ENCODE measurements at regions not wholly inside any gene's neighbourhood (a gene's known extent, or its start where the extent isn't known, plus 50 kb on each side); places are given as distances from the start of the nearest gene placed in this dataset.
"Not testable (repeated sequence)": the region's sequence is repeated elsewhere in the genome, so short reads cannot be mapped to it uniquely, and the experiment has no call there.

- no peak for ATAC-seq (replicated peaks in 6 of 8)
- in situ Hi-C loops (cut with MboI; ENCODE audit: low pct_unique_long_range_greater_than_20kb in 2 of 9, low sequenced_read_pairs in 9 of 9, unreplicated experiment in 9 of 9), result no loop called here
- WGBS, 10 experiments, result 80 to 98% (median 88%) methylated on average over 1 to 5 of the region's 5 CpGs; no CpG with 5 or more reads in 2 of the 10 experiments
Measured at GRCh38 chr18:60891936-60892335, 441.3 kb upstream of the CDH20 start.

GRCh38 chr18:60892441-60892840 is 440.8 kb upstream of the CDH20 start:
- Histone ChIP-seq H3K27ac (no peak overlapping the region), H3K4me1 (replicated peaks in 1 of 2) (no peaks in the 10 kb centered on the region), H3K4me3 (no peak overlapping the region)
- ATAC-seq (replicated peaks in 6 of 8), result no peak
- in situ Hi-C loops (cut with MboI; ENCODE audit: low pct_unique_long_range_greater_than_20kb in 2 of 9, low sequenced_read_pairs in 9 of 9, unreplicated experiment in 9 of 9), result no loop called here

More at GRCh38 chr18:60891936-60892335, 441.3 kb upstream of the CDH20 start:
- Histone ChIP-seq H3K4me3 (no peak overlapping the region), H3K4me1 (replicated peaks in 1 of 2) (no peaks in the 10 kb centered on the region), H3K27ac (no peak overlapping the region)

- no peaks in the 10 kb centered on the region for H3K4me1 ChIP-seq (replicated peaks in 1 of 2)
- WGBS, 10 experiments, result 14 to 100% (median 84%) methylated on average over 1 to 3 of the region's 3 CpGs
- in situ Hi-C loops (cut with MboI; ENCODE audit: low pct_unique_long_range_greater_than_20kb in 2 of 9, low sequenced_read_pairs in 9 of 9, unreplicated experiment in 9 of 9), result no loop called here
- ATAC-seq (replicated peaks in 6 of 8), result peak in 3 of 8 experiments; percentile 36 to 81 (median 65)
- no peak overlapping the region for H3K4me3 ChIP-seq
- H3K27ac ChIP-seq, result no peak overlapping the region
Measured at GRCh38 chr18:60892855-60893254, 440.4 kb upstream of the CDH20 start.

- 0 to 96% (median 86%) methylated on average over 1 to 6 of the region's 6 CpGs; no CpG with 5 or more reads in 1 of the 10 experiments for WGBS, 10 experiments
- peak in 4 of 8 experiments; percentile 56 to 94 (median 90) for ATAC-seq (replicated peaks in 6 of 8)
- H3K4me3 ChIP-seq, result no peak overlapping the region
- in situ Hi-C loops (cut with MboI; ENCODE audit: low pct_unique_long_range_greater_than_20kb in 2 of 9, low sequenced_read_pairs in 9 of 9, unreplicated experiment in 9 of 9), result no loop called here
- H3K27ac ChIP-seq, result no peak overlapping the region
- no peaks in the 10 kb centered on the region for H3K4me1 ChIP-seq (replicated peaks in 1 of 2)
Measured at GRCh38 chr18:60893355-60894097, 439.7 kb upstream of the CDH20 start.

GRCh38 chr18:60894254-60894945 is 438.8 kb upstream of the CDH20 start:
- in situ Hi-C loops (cut with MboI; ENCODE audit: low pct_unique_long_range_greater_than_20kb in 2 of 9, low sequenced_read_pairs in 9 of 9, unreplicated experiment in 9 of 9), result no loop called here
- peak in 1 of 8 experiments; percentile 2 for ATAC-seq (replicated peaks in 6 of 8)
- no peaks in the 10 kb centered on the region for H3K4me1 ChIP-seq (replicated peaks in 1 of 2)
- 51 to 97% (median 86%) methylated on average over 3 to 8 of the region's 8 CpGs; no CpG with 5 or more reads in 1 of the 10 experiments for WGBS, 10 experiments
- H3K27ac ChIP-seq, result no peak overlapping the region
- H3K4me3 ChIP-seq, result no peak overlapping the region

- H3K4me3 ChIP-seq, result no peak overlapping the region
- H3K27ac ChIP-seq, result no peak overlapping the region
- no peaks in the 10 kb centered on the region for H3K4me1 ChIP-seq (replicated peaks in 1 of 2)
- 20 to 91% (median 85%) methylated on average over 1 to 3 of the region's 3 CpGs; no CpG with 5 or more reads in 3 of the 10 experiments for WGBS, 10 experiments
- ATAC-seq (replicated peaks in 6 of 8), result no peak
- in situ Hi-C loops (cut with MboI; ENCODE audit: low pct_unique_long_range_greater_than_20kb in 2 of 9, low sequenced_read_pairs in 9 of 9, unreplicated experiment in 9 of 9), result no loop called here
Measured at GRCh38 chr18:60895181-60895580, 438.0 kb upstream of the CDH20 start.

GRCh38 chr18:60898111-60898510 is 435.1 kb upstream of the CDH20 start:
- no peaks in the 10 kb centered on the region for H3K4me1 ChIP-seq (replicated peaks in 1 of 2)
- WGBS, 10 experiments, result 44 to 93% (median 84%) methylated on average over 1 to 4 of the region's 4 CpGs
- H3K4me3 ChIP-seq, result no peak overlapping the region
- ATAC-seq (replicated peaks in 6 of 8), result no peak
- in situ Hi-C loops (cut with MboI; ENCODE audit: low pct_unique_long_range_greater_than_20kb in 2 of 9, low sequenced_read_pairs in 9 of 9, unreplicated experiment in 9 of 9), result no loop called here
- H3K27ac ChIP-seq, result no peak overlapping the region

- ATAC-seq (replicated peaks in 6 of 8), result no peak
- 40 to 100% (median 80%) methylated on average over 1 to 3 of the region's 3 CpGs; no CpG with 5 or more reads in 1 of the 10 experiments for WGBS, 10 experiments
- H3K4me1 ChIP-seq (replicated peaks in 1 of 2), result no peaks in the 10 kb centered on the region
- no peak overlapping the region for H3K27ac ChIP-seq
- H3K4me3 ChIP-seq, result no peak overlapping the region
- in situ Hi-C loops (cut with MboI; ENCODE audit: low pct_unique_long_range_greater_than_20kb in 2 of 9, low sequenced_read_pairs in 9 of 9, unreplicated experiment in 9 of 9), result no loop called here
Measured at GRCh38 chr18:60905699-60906098, 427.5 kb upstream of the CDH20 start.

GRCh38 chr18:60910534-60910933 is 422.7 kb upstream of the CDH20 start:
- Histone ChIP-seq H3K4me1 (replicated peaks in 1 of 2) (no peaks in the 10 kb centered on the region), H3K27ac (no peak overlapping the region), H3K4me3 (no peak overlapping the region)
- no peak for ATAC-seq (replicated peaks in 6 of 8)
- in situ Hi-C loops (cut with MboI; ENCODE audit: low pct_unique_long_range_greater_than_20kb in 2 of 9, low sequenced_read_pairs in 9 of 9, unreplicated experiment in 9 of 9), result no loop called here

- peak in 2 of 8 experiments; percentile 42 to 56 for ATAC-seq (replicated peaks in 6 of 8)
- WGBS, 10 experiments, result 32 to 100% (median 64%) methylated on average over 1 to 2 of the region's 2 CpGs; no CpG with 5 or more reads in 2 of the 10 experiments
- no peaks in the 10 kb centered on the region for H3K4me1 ChIP-seq (replicated peaks in 1 of 2)
- no peak overlapping the region for H3K4me3 ChIP-seq
- H3K27ac ChIP-seq, result no peak overlapping the region
- in situ Hi-C loops (cut with MboI; ENCODE audit: low pct_unique_long_range_greater_than_20kb in 2 of 9, low sequenced_read_pairs in 9 of 9, unreplicated experiment in 9 of 9), result no loop called here
Measured at GRCh38 chr18:60911504-60911903, 421.7 kb upstream of the CDH20 start.

GRCh38 chr18:60915160-60915559 is 418.1 kb upstream of the CDH20 start:
- no peak overlapping the region for H3K27ac ChIP-seq
- ATAC-seq (replicated peaks in 6 of 8), result peak in 3 of 8 experiments; percentile 16 to 62 (median 36)
- in situ Hi-C loops (cut with MboI; ENCODE audit: low pct_unique_long_range_greater_than_20kb in 2 of 9, low sequenced_read_pairs in 9 of 9, unreplicated experiment in 9 of 9), result no loop called here
- H3K4me1 ChIP-seq (replicated peaks in 1 of 2), result peaks cover 0 to 4% of the 10 kb centered on the region in 2 donors
- 10 to 100% (median 78%) methylated on average over 1 to 2 of the region's 2 CpGs for WGBS, 10 experiments
- no peak overlapping the region for H3K4me3 ChIP-seq

- H3K27ac ChIP-seq; H3K4me3 ChIP-seq; ATAC-seq (replicated peaks in 6 of 8); H3K4me1 ChIP-seq (replicated peaks in 1 of 2); in situ Hi-C loops (cut with MboI; ENCODE audit: low pct_unique_long_range_greater_than_20kb in 2 of 9, low sequenced_read_pairs in 9 of 9, unreplicated experiment in 9 of 9): not testable (repeated sequence)
- 43 to 96% (median 70%) methylated on average over 1 to 4 of the region's 4 CpGs; no CpG with 5 or more reads in 5 of the 10 experiments for WGBS, 10 experiments
Measured at GRCh38 chr18:60918862-60919261, 414.4 kb upstream of the CDH20 start.

GRCh38 chr18:60925892-60926291 is 407.3 kb upstream of the CDH20 start:
- WGBS, 10 experiments, result 26 to 98% (median 86%) methylated on average over 4 to 8 of the region's 8 CpGs; no CpG with 5 or more reads in 2 of the 10 experiments
- Histone ChIP-seq H3K4me3 (no peak overlapping the region), H3K27ac (no peak overlapping the region), H3K4me1 (replicated peaks in 1 of 2) (no peaks in the 10 kb centered on the region)
- in situ Hi-C loops (cut with MboI; ENCODE audit: low pct_unique_long_range_greater_than_20kb in 2 of 9, low sequenced_read_pairs in 9 of 9, unreplicated experiment in 9 of 9), result no loop called here
- peak in 2 of 8 experiments; percentile 31 to 64 for ATAC-seq (replicated peaks in 6 of 8)
